Transverse colon (tissue), 4 donors: ENCODE measurements at regions not wholly inside any gene's neighbourhood (a gene's known extent, or its start where the extent isn't known, plus 50 kb on each side); places are given as distances from the start of the nearest gene placed in this dataset.

Source experiments
- DNase-seq: peaks from one replicate; pipeline ENCODE4 v3.0.0-alpha.2; 2019
- H3K27ac ChIP-seq, 4 donors: fragments of 200-600 bp; sonication (generic); 2 replicates each; pipeline ENCODE4 v1.5.1; 2016 to 2018; ENCODE audit warnings: inconsistent platforms in 4 of 4
- H3K27me3 ChIP-seq: fragments of 200-600 bp; sonication (generic); 2 replicates; pipeline ENCODE4 v1.5.1; 2017; ENCODE audit warnings: inconsistent platforms
- H3K36me3 ChIP-seq, 4 donors: fragments of 200-600 bp; sonication (generic); 2 replicates each; pipeline ENCODE4 v1.5.1; 2017 to 2019; ENCODE audit warnings: inconsistent platforms in 4 of 4
- H3K4me1 ChIP-seq, 4 donors: fragments of 200-600 bp; sonication (generic); 2 replicates each; pipeline ENCODE4 v1.5.1; 2017 to 2020; ENCODE audit warnings: inconsistent platforms in 4 of 4
- H3K4me3 ChIP-seq, 4 donors: fragments of 200-600 bp; sonication (generic); 1 replicate in 1 of 4; 2 replicates in 3 of 4; pipeline versions ENCODE4 v1.5.1 to v1.6.1; 2017 to 2019; ENCODE audit warnings: inconsistent platforms in 4 of 4
- H3K9me3 ChIP-seq, 2 donors: fragments of 200-600 bp; sonication (generic); 2 replicates each; pipeline ENCODE4 v1.5.1; 2017 to 2019; ENCODE audit warnings: inconsistent platforms in 2 of 2
- EP300 ChIP-seq: sonication (generic); formaldehyde crosslinking; IDR thresholded peaks from one replicate; pipeline ENCODE4 v1.6.1; 2017; ENCODE audit warnings: antibody characterized with exemption, low read depth
- POLR2A ChIP-seq: fragments of 450-650 bp; IDR thresholded peaks from one replicate; pipeline ENCODE4 v1.6.1; 2016; ENCODE audit warnings: antibody characterized with exemption, mild to moderate bottlenecking, moderate library complexity
- POLR2AphosphoS5 ChIP-seq, 3 donors: sonication (generic); formaldehyde crosslinking; IDR thresholded peaks; one replicate each; pipeline ENCODE4 v1.6.1; 2016; ENCODE audit warnings: antibody characterized with exemption in 3 of 3
- whole genome bisulfite sequencing, 2 donors: methylation state at CpG; one replicate each; pipeline ENCODE4 v1.1.5; 2018; ENCODE audit warnings: low coverage in 1 of 2; 5-methylcytosine and 5-hydroxymethylcytosine counted together
- in situ Hi-C, 4 donors: fragments of 200-750 bp; cut with MboI; loops; one replicate each; pipeline versions ENCODE4 v1.15.0 to v1.15.1; 2017; ENCODE audit warnings: low sequenced_read_pairs in 3 of 4, low pct_ligation_motif_present in 1 of 4, low pct_unique_long_range_greater_than_20kb in 1 of 4
- intact Hi-C: fragments of 100-400 bp; cut with DNase I; formaldehyde crosslinking; loops from one replicate; pipeline ENCODE4 v1.15.1; 2023; ENCODE audit warnings: low total_unique reads
- TF ChIP-seq, protein P1 (sequence below), 5 experiments: fragments of 200-600 bp in 3 of 5; fragments of 450-650 bp in 2 of 5; sonication (generic) in 3 of 5; IDR thresholded peaks; 1 replicate in 2 of 5; 2 replicates in 3 of 5; pipeline ENCODE4 v1.5.1; 2016 to 2017; ENCODE audit warnings: antibody characterized with exemption in 5 of 5, inconsistent platforms in 3 of 5, mild to moderate bottlenecking in 2 of 5, moderate library complexity in 1 of 5

GRCh38 chr5:74978345-74978744 lies 74.0 kb downstream of the GCNT4 start:
- no peak for DNase-seq
- Histone ChIP-seq H3K4me3 (no peak overlapping the region), H3K9me3 (no peaks in the 10 kb centered on the region), H3K27ac (no peak overlapping the region), H3K4me1 (no peaks in the 10 kb centered on the region), H3K27me3 (no peaks in the 10 kb centered on the region), H3K36me3 (no peaks in the 10 kb centered on the region)
- TF ChIP-seq EP300 (no peak), POLR2AphosphoS5 (IDR thresholded peaks at IDR 0.05) (no peak), POLR2A (no peak)
- TF ChIP-seq, protein P1, sequence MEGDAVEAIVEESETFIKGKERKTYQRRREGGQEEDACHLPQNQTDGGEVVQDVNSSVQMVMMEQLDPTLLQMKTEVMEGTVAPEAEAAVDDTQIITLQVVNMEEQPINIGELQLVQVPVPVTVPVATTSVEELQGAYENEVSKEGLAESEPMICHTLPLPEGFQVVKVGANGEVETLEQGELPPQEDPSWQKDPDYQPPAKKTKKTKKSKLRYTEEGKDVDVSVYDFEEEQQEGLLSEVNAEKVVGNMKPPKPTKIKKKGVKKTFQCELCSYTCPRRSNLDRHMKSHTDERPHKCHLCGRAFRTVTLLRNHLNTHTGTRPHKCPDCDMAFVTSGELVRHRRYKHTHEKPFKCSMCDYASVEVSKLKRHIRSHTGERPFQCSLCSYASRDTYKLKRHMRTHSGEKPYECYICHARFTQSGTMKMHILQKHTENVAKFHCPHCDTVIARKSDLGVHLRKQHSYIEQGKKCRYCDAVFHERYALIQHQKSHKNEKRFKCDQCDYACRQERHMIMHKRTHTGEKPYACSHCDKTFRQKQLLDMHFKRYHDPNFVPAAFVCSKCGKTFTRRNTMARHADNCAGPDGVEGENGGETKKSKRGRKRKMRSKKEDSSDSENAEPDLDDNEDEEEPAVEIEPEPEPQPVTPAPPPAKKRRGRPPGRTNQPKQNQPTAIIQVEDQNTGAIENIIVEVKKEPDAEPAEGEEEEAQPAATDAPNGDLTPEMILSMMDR (IDR thresholded peaks at IDR 0.05) = no peak
- 79% methylated on average over 1 of the region's 1 CpG; no CpG with 5 or more reads in 1 of the 2 donors for WGBS, 2 donors
- in situ Hi-C loops = no loop called here
- intact Hi-C loops = no loop called here

DNA sequence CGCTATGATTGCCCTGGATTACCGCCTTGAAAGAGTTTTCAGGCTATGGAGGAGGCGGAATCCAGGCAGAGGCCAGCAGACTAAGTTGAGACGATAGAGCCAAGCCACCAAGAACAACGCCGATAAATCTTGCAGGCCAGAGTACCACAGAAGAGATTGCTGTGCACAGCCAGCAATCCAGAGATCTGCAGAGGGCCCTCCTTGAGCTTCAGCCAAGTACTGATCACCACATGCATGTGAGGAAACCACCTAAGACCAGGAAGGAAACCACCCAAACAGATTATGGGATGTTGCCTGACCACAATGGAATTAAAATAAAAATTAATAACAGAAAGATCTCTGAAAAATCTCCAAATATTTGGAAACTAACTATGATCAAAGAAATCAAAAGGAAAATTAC lies 74.9 kb downstream of the GCNT4 start:
- intact Hi-C loops (no loop called here), in situ Hi-C loops (no loop called here)
- no peak for TF ChIP-seq EP300
- no peak for TF ChIP-seq POLR2A
- TF ChIP-seq, protein P1 (IDR thresholded peaks at IDR 0.05) = no peak
- no peak for TF ChIP-seq POLR2AphosphoS5 (IDR thresholded peaks at IDR 0.05)
- H3K4me1 ChIP-seq = no peaks in the 10 kb centered on the region
- no peak overlapping the region for H3K4me3 ChIP-seq
- no peaks in the 10 kb centered on the region for H3K9me3 ChIP-seq
- no peaks in the 10 kb centered on the region for H3K27me3 ChIP-seq
- H3K27ac ChIP-seq = no peak overlapping the region
- no peak for DNase-seq
- no peaks in the 10 kb centered on the region for H3K36me3 ChIP-seq
- WGBS, 2 donors = 87 to 95% methylated on average over 6 of the region's 6 CpGs

- TF ChIP-seq POLR2AphosphoS5 (IDR thresholded peaks at IDR 0.05) (no peak), EP300 (no peak), POLR2A (no peak)
- TF ChIP-seq, protein P1 (IDR thresholded peaks at IDR 0.05) = no peak
- Histone ChIP-seq H3K4me3 (no peak overlapping the region), H3K27me3 (no peaks in the 10 kb centered on the region), H3K9me3 (no peaks in the 10 kb centered on the region), H3K27ac (no peak overlapping the region), H3K4me1 (peaks cover 0 to under 1% (median 0%) of the 10 kb centered on the region in 4 donors), H3K36me3 (no peaks in the 10 kb centered on the region)
- WGBS, 2 donors = 71 to 81% methylated on average over 3 of the region's 3 CpGs
- intact Hi-C loops (no loop called here), in situ Hi-C loops (no loop called here)
- no peak for DNase-seq
Observed at GRCh38 chr5:74976651-74977050, 75.7 kb downstream of the GCNT4 start.

DNA sequence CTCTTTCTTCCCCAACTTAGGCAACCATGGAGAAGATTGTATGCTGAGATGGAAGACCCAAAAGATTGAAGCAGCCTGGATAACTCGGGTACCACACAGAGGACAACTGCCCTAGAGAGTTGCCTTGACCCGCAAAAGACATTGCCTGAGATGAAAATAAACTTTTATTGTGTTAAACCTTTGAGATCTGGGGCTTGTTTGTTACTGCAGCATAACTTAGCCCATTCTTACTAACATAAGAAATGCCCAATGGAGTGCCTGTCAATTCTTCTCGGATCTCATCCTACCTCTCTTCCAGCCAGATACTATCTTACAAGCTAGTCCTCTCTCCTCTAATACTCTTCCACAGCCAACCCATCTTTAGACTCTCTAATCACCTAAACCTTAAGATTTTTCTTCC lies 76.8 kb downstream of the GCNT4 start:
- in situ Hi-C loops (no loop called here), intact Hi-C loops (no loop called here)
- Histone ChIP-seq H3K9me3 (no peaks in the 10 kb centered on the region), H3K27ac (no peak overlapping the region), H3K4me1 (peaks cover 0 to 7% (median 2%) of the 10 kb centered on the region in 4 donors), H3K27me3 (no peaks in the 10 kb centered on the region), H3K36me3 (no peaks in the 10 kb centered on the region), H3K4me3 (no peak overlapping the region)
- TF ChIP-seq POLR2A (no peak), POLR2AphosphoS5 (IDR thresholded peaks at IDR 0.05) (no peak), EP300 (no peak)
- TF ChIP-seq, protein P1 (IDR thresholded peaks at IDR 0.05) = no peak
- no peak for DNase-seq
- 84 to 94% methylated on average over 3 of the region's 3 CpGs for whole genome bisulfite sequencing, 2 donors
